Upper lobe of right lung (tissue), 1 donor: ENCODE measurements at regions not wholly inside any gene's neighbourhood (a gene's known extent, or its start where the extent isn't known, plus 50 kb on each side); places are given as distances from the start of the nearest gene placed in this dataset.
"Not testable (repeated sequence)": the region's sequence is repeated elsewhere in the genome, so short reads cannot be mapped to it uniquely, and the experiment has no call there.

ENCODE experiments used
- ATAC-seq: fragments of 200-7000 bp; cut with Tn5 transposase; one replicate; pipeline ENCODE4 v1.9.1; 2020; ENCODE audit warnings: mild to moderate bottlenecking, moderate library complexity
- DNase-seq: peaks from one replicate; pipeline ENCODE4 v3.0.0-alpha.2; 2020
- H3K27ac ChIP-seq: fragments of 200-600 bp; one replicate; pipeline ENCODE4 v1.8.0; 2022
- H3K27me3 ChIP-seq: fragments of 200-600 bp; one replicate; pipeline ENCODE4 v1.8.0; 2022; ENCODE audit warnings: mild to moderate bottlenecking
- H3K36me3 ChIP-seq: fragments of 200-600 bp; one replicate; pipeline ENCODE4 v1.8.0; 2022
- H3K4me1 ChIP-seq: fragments of 200-600 bp; one replicate; pipeline ENCODE4 v1.8.0; 2022
- H3K4me3 ChIP-seq: fragments of 200-600 bp; one replicate; pipeline ENCODE4 v1.8.0; 2022; ENCODE audit warnings: mild to moderate bottlenecking
- H3K9me3 ChIP-seq: fragments of 200-600 bp; one replicate; pipeline ENCODE4 v1.8.0; 2022
- CTCF ChIP-seq: fragments of 200-600 bp; IDR thresholded peaks from one replicate; pipeline ENCODE4 v1.8.0; 2022; ENCODE audit warnings: antibody characterized with exemption
- intact Hi-C: fragments of 100-400 bp; cut with DNase I; formaldehyde crosslinking; loops from one replicate; pipeline ENCODE4 v1.11.0; 2022
- donor health status: DM: no; HTN: yes; CAD: no; lungs with severe emphysema.

GRCh38 chr6:131476362-131476761 lies 96.7 kb upstream of the ARG1 start:
- Histone ChIP-seq H3K27me3 (no peaks in the 10 kb centered on the region), H3K4me1 (no peaks in the 10 kb centered on the region), H3K4me3 (no peak overlapping the region), H3K27ac (no peak overlapping the region), H3K36me3 (no peaks in the 10 kb centered on the region), H3K9me3 (peaks cover 5% of the 10 kb centered on the region)
- no peak for ATAC-seq
- no peak for TF ChIP-seq CTCF
- intact Hi-C loops: no loop called here
- DNase-seq: no peak

- H3K9me3 ChIP-seq, ATAC-seq, H3K27ac ChIP-seq, H3K36me3 ChIP-seq, H3K4me1 ChIP-seq, intact Hi-C loops, DNase-seq, H3K27me3 ChIP-seq, H3K4me3 ChIP-seq: not testable (repeated sequence)
Observed at GRCh38 chr6:131478740-131479211, 94.2 kb upstream of the ARG1 start.

- intact Hi-C loops: no loop called here
- H3K4me1 ChIP-seq: no peaks in the 10 kb centered on the region
- no peak for TF ChIP-seq CTCF
- H3K9me3 ChIP-seq: no peaks in the 10 kb centered on the region
- ATAC-seq (no peak), DNase-seq (no peak)
- no peaks in the 10 kb centered on the region for H3K27me3 ChIP-seq
- no peak overlapping the region for H3K27ac ChIP-seq
- no peak overlapping the region for H3K4me3 ChIP-seq
- no peaks in the 10 kb centered on the region for H3K36me3 ChIP-seq
Observed at GRCh38 chr6:131486608-131487007, 86.4 kb upstream of the ARG1 start.

- intact Hi-C loops: no loop called here
- ATAC-seq: no peak
- no peak for TF ChIP-seq CTCF
Observed at GRCh38 chr6:131488780-131489179, 84.2 kb upstream of the ARG1 start.

DNA sequence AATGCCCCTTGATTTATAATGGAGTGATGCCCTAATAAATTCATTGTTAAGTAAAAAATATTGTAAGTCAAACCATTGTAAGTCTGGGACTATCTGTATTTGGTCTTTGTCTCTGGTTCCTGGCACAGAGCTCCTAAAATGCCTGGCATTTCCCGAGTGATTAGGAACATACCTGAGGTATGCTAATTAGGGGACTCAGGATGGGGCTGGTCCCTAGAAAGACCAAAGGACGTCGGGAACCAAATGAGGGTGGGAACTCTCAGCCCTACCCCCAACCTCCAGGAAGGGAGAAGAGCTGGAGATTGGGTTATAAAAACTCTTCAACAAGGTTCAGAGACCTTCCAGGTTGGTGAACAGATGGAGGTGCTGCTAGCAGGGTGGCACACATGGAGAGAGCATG lies 82.6 kb upstream of the ARG1 start:
- no peaks in the 10 kb centered on the region for H3K36me3 ChIP-seq
- no peaks in the 10 kb centered on the region for H3K4me1 ChIP-seq
- no peak overlapping the region for H3K27ac ChIP-seq
- intact Hi-C loops: no loop called here
- no peak for TF ChIP-seq CTCF
- DNase-seq (no peak), ATAC-seq (no peak)
- H3K4me3 ChIP-seq: no peak overlapping the region
- H3K27me3 ChIP-seq: no peaks in the 10 kb centered on the region
- no peaks in the 10 kb centered on the region for H3K9me3 ChIP-seq

More at GRCh38 chr6:131488780-131489179, 84.2 kb upstream of the ARG1 start:
- Histone ChIP-seq H3K36me3 (no peaks in the 10 kb centered on the region), H3K9me3 (no peaks in the 10 kb centered on the region), H3K27me3 (no peaks in the 10 kb centered on the region), H3K27ac (no peak overlapping the region), H3K4me3 (no peak overlapping the region), H3K4me1 (no peaks in the 10 kb centered on the region)
- no peak for DNase-seq

- DNase-seq (no peak), ATAC-seq (no peak)
- Histone ChIP-seq H3K4me3 (no peak overlapping the region), H3K36me3 (no peaks in the 10 kb centered on the region), H3K27me3 (no peaks in the 10 kb centered on the region), H3K4me1 (no peaks in the 10 kb centered on the region), H3K27ac (no peak overlapping the region), H3K9me3 (no peaks in the 10 kb centered on the region)
- TF ChIP-seq CTCF: no peak
- intact Hi-C loops: no loop called here
Observed at GRCh38 chr6:131492932-131493573, 80.0 kb upstream of the ARG1 start.

- H3K36me3 ChIP-seq, H3K9me3 ChIP-seq, H3K27me3 ChIP-seq, intact Hi-C loops, ATAC-seq, H3K27ac ChIP-seq, H3K4me3 ChIP-seq, H3K4me1 ChIP-seq, DNase-seq: not testable (repeated sequence)
Observed at GRCh38 chr6:131504387-131504786, 68.6 kb upstream of the ARG1 start.
